GM18499 (cell line): ENCODE measurements at regions not wholly inside any gene's neighbourhood (a gene's known extent, or its start where the extent isn't known, plus 50 kb on each side); places are given as distances from the start of the nearest gene placed in this dataset.

Experiments
- ATAC-seq: cut with Tn5 transposase; IDR thresholded peaks from one replicate; pipeline ENCODE4 v1.9.1; 2021; ENCODE audit warnings: moderate number of reproducible peaks; ENCODE audit not compliant: insufficient read depth, unreplicated experiment

DNA sequence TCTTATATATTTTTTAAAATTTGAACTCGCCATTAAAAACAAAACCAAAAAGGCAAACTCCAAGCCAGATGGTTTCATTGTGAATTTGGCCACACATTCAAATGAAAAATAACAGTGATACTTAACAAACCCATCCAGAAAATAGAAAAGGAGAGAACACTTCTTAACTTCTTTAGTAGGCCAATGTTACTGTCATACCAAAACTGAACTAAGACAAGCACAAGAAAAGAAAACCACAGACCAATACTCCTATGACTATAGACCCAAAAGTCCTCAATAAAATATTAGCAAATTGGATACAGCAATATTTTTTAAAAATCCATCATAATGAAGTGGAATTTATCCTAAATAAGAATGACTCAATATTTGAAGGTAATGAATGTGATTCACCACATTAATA, 73.5 kb upstream of the ALDH1A3 start:
- no peak for ATAC-seq

DNA sequence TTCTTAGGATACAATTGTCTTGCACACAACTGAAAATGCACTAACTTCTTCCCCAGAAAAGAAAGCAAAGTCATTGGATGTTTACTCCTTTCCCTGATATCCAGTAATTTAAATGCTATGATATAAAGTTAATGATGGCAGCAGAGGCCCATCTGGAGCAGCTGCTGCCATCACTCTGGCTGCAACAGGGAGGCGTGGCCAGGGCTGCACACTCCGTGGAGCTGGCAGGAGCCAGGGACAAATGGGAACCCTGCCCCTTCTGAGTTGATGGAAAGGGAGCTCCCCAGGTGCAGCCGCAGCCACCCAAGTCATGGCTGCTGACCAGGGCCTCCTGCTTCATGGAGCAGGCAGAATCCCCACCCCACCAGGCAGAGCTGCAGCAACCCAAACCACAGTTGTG, 72.6 kb upstream of the ALDH1A3 start:
- ATAC-seq = no peak

DNA sequence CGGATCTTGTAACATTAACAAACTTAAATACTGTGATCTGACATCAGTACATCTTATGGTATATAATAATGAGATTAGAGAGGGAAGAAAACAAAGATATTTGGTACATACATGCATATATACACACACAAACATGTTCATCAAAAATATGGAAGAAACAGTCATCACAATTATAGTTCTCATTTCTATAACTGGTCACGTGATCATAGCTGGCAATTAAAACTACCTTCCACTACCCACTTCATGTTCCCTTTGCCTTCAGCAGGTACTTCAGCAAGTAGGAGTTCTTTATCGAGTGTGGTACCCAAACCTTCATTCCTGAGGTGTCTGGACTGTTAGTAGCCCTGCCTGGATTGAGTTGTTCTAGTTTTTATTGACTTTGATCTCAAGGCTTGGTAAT, 70.9 kb upstream of the ALDH1A3 start:
- ATAC-seq = no peak

DNA sequence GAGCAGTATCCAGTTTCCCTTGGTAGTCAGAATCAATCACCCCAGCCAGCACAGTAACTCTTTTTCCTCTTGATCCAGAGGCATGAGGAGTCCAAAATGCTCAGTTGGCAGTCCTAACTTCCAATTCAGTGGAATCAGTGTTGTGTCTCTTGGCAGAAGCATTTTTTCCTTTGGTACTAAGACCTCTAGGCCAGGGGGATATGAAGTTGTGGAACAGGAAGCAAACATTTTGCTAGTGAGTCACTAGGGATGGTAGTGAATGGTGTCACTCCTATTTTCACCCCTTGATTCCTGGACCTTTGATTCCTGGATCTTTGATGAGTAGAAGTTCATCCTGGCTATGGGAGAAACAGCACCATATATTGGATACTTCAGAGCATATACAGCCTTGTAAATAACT, 70.5 kb upstream of the ALDH1A3 start:
- ATAC-seq = no peak

DNA sequence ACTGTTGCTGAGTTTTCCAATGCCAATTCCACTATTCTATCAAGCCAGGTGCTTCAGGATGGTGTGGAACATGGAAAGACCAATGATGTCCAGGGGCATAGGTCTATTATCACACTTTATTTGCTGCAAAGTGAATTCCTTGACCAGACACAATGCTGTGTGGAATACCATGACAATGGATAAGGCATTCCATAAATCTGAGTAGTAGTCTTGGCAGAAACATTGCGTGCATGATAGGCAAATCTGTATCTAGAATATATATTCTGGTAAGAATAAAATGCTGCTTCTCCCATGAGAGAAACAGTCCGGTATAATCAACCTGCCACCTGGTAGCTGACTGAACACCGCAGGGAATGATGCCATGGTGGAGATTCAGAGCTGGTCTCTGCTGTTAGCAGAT, 70.0 kb upstream of the ALDH1A3 start:
- no peak for ATAC-seq

DNA sequence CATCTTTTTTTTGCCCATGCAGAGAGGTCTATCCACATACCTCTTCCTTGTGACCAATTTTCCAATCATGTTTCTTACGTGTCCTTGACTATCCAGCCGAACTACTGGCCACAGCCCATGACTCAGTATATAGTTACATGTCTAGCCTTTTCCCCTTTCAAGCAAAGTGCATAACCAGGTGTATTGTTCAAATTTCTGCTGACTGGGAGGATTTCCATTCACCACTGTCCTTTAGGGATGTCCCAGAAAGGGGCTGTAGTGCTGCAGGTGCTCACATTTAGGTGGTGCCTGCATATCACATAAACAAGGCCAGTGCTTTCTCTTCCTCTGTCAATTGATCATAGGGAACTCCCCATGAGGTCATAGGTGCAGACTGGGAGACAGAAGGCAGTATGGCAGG, 69.4 kb upstream of the ALDH1A3 start:
- ATAC-seq = no peak

DNA sequence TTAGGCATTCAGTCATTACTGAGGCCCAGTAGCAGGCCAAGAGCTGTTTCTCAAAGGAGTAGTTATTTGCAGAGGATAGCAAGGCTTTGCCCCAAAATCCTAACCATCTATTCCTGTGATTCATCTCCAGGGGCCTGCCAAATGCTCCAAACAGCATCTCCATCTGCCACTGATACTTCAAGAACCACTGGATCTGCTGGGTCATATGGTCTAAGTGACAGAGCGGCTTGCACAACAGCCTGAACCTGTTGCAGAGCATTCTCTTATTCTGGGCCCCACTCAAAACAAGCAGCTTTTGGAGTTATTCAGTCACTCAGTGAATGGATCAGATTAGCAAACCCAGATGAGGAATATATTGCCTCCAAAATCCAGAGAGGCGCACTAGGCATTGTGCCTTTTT, 68.8 kb upstream of the ALDH1A3 start:
- ATAC-seq = no peak

DNA sequence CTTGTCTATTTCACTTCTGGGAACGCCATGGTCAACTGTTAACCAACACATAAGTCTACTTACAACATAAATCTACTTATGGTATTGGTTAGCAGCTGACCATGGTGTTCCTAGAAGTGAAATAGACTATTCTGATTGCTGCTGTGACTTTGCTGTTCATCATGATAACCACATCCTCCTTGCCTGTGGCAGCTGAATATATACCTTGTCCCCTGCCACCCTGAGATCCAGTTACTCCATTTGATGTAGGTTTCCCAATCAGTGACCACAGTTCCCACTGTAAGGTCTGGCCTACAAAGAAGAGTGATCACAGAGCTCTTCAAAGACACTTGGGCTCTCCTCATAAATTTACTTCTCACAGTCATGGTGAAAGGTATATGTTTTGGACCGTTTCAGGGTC, 66.8 kb upstream of the ALDH1A3 start:
- ATAC-seq = no peak

DNA sequence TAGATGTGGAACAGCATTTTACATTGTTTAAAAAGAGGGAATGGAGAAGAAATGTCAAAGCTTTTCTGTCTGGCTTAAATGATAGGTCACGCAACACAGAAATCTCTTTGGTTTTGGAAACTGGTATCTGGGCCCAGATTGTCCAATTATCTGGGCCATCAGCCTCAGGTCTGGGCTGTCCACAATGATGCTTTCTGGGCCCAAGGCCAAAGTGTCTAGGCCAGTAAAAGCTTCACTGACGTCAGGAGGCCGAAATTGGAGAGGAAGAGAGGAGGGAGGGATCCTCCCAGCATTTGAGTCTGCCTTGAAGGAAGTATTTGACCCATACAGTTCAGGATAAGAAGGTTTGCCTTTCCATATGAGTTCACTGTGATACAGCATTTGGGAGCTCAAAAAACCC, 60.7 kb upstream of the ALDH1A3 start:
- no peak for ATAC-seq

DNA sequence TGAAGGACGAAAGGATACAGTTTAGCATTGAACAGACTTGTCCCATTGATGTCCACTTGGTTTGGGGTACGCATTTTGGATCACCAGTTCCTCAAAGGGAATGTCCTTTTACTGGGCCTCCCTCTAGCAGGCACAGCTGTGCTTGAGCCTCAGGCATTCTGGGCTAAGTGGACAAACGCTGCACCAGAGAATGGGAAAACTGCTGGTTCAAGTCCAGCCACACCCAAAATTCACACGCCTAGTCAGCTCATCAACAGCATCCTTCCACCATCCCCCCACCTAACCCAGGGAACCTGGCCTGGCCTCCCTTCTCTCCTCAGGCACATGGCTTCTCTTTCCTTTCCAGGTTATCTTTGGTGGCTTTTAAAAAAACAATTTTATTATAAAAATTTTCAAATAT, 59.1 kb upstream of the ALDH1A3 start:
- no peak for ATAC-seq

DNA sequence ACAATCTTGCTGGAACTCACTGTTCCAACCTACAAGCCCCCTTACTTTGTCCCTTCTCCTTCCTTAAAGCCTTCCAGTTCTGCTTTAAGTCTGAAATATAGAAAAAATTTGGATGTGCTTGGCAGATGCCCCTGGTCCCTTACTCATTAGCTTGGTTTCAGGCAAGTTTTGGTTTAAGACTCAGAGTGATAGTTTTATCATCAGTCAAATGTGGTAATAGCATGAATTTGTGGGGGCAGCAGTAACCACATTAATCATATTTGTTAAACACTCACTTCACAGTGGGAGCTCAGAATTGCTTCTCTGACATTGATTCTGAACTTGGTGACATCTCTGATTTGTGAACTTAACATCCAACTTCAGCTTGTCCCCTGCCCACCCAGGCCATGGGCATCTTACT, 58.3 kb upstream of the ALDH1A3 start:
- ATAC-seq = no peak

DNA sequence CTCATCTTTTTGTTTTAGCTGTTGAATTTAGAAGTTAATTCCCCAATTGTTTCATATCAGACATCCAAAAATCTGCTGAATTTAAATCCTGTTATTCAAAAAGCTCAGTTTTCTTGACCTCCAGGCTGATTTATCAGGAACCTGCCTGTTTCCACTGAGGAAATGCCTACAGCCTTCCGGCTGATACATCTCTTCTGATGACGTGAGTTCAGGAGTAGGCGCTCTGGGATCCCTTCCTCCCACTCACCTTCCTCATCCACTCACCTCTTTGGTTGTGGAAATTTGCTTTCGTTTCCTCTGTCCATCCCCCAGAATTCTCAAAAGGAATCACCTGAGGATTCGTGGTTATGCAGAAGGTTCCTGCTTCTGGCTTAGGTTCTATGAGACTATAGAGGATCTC, 55.4 kb upstream of the ALDH1A3 start:
- ATAC-seq = no peak

DNA sequence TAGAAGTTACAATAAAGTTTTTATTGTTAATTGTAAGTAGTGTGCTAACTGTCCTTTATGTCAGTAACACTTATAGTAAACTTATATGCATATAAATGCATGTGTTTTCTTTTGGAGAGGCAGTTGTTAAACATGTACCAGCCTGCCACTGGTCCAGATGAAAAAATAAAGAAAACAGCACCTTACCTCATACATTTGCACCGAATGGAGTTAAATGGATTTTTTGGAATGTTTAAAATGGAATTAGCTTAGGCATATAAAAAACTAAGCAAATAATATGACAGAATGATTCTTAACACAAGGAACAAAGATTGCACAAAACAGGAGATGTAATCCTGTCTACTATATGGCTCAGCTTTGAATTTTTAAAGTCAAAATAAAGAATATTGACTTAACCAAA, 50.2 kb upstream of the ALDH1A3 start:
- no peak for ATAC-seq
